ENCODE measurements at regions not wholly inside any gene's neighbourhood (a gene's known extent, or its start where the extent isn't known, plus 50 kb on each side); places are given as distances from the start of the nearest gene placed in this dataset.

- TF ChIP-seq CTCF (IDR thresholded peaks at IDR 0.05), result no peak
- Histone ChIP-seq H3K27me3 (ENCODE audit: control insufficient read depth in 2 of 2, insufficient read depth in 2 of 2, low read length in 2 of 2) (no peaks in the 10 kb centered on the region), H3K9ac (ENCODE audit: insufficient read depth, low read length, poor library complexity, severe bottlenecking) (no peak overlapping the region), H4K20me1 (ENCODE audit: insufficient read depth, low read length) (no peaks in the 10 kb centered on the region), H3K9me3 (replicated peaks in 1 of 2; ENCODE audit: control insufficient read depth in 1 of 2, insufficient read depth in 1 of 2, low read length in 2 of 2) (no peaks in the 10 kb centered on the region), H3K4me1 (ENCODE audit: control insufficient read depth in 1 of 2, insufficient read depth in 2 of 2, low read length in 2 of 2) (peaks cover 60 to 78% of the 10 kb centered on the region in 2 donors), H3K36me3 (replicated peaks in 1 of 2; ENCODE audit: control insufficient read depth in 1 of 2, insufficient read depth in 2 of 2, low read length in 2 of 2) (no peaks in the 10 kb centered on the region), H3K27ac (ENCODE audit: low read depth in 1 of 2, low read length in 2 of 2) (peak overlapping the region in 1 of 2 donors; percentile 91), H3K4me3 (replicated peaks in 1 of 3; ENCODE audit: low read depth in 2 of 3, low read length in 3 of 3) (no peak overlapping the region), H2AFZ (ENCODE audit: insufficient read depth, low read depth, low read length, poor library complexity, severe bottlenecking) (no peak overlapping the region), H3K79me2 (ENCODE audit: insufficient read depth, low read length) (no peaks in the 10 kb centered on the region), H3K4me2 (replicated peaks; ENCODE audit: extremely low read depth, low read length, poor library complexity, severe bottlenecking) (no peak overlapping the region)
- WGBS (ENCODE audit: insufficient coverage), result 60% methylated on average over 1 of the region's 3 CpGs
- H3K27ac Mint-ChIP-seq, result peak overlapping the region; percentile 2 to 99 (median 92)
- peaks cover 0 to 3% (median 0%) of the 10 kb centered on the region in 7 donors for H3K9me3 Mint-ChIP-seq
- intact Hi-C loops (cut with micrococcal nuclease), result loop anchor here (5.0 to 10.0 kb wide), 3 partner anchors 51 to 266 kb away; partner anchors contain the start of gene IRS2 (in 1 of the 2)
- H3K4me1 Mint-ChIP-seq, result peaks cover 72% of the 10 kb centered on the region
- DNase-seq, result peak in 2 of 3 donors; percentile 16 to 53
- peaks cover 0 to 2% (median 2%) of the 10 kb centered on the region in 3 donors for H3K27me3 Mint-ChIP-seq (ENCODE audit: low read depth in 3 of 3)
- no peaks in the 10 kb centered on the region for H3K36me3 Mint-ChIP-seq
- no peak overlapping the region for H3K4me3 Mint-ChIP-seq
Observed at GRCh38 chr13:109650861-109651260, 135.5 kb downstream of the IRS2 start.

DNA sequence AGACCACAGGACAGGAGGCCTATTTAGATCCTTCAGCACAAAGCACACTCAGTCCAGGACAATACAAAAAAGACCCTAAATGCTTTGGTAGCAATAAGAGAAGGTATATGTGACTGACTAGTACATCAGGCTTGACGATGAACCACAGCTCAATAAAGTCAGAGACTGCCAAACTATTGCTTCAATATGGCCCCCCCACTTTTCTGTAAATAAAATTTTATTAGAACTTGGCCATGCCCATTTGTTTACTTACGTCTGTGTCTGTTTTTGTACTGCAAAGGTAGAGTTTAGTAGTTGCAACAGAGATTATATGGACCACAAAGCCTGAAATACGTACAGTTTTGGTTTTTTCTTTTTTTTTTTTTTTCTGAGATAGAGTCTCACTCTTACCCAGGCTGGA is 136.7 kb downstream of the IRS2 start:
- TF ChIP-seq CTCF (IDR thresholded peaks at IDR 0.05), result no peak
- intact Hi-C loops (cut with micrococcal nuclease), result loop anchor here (5.0 to 10.0 kb wide), 3 partner anchors 53 to 265 kb away; partner anchors contain the start of gene IRS2 (in 1 of the 2)
- H3K79me2 ChIP-seq (ENCODE audit: insufficient read depth, low read length), result no peaks in the 10 kb centered on the region
- Mint-ChIP-seq H3K27ac (peak overlapping the region in 1 of 7 donors; percentile 30), H3K9me3 (peaks cover 0 to 3% (median 0%) of the 10 kb centered on the region in 7 donors), H3K4me1 (peaks cover 68% of the 10 kb centered on the region), H3K4me3 (no peak overlapping the region), H3K27me3 (ENCODE audit: low read depth in 3 of 3) (peaks cover 0 to 2% (median 2%) of the 10 kb centered on the region in 3 donors), H3K36me3 (no peaks in the 10 kb centered on the region)
- H3K9ac ChIP-seq (ENCODE audit: insufficient read depth, low read length, poor library complexity, severe bottlenecking), result no peak overlapping the region
- no peaks in the 10 kb centered on the region for H4K20me1 ChIP-seq (ENCODE audit: insufficient read depth, low read length)
- H3K27ac ChIP-seq (ENCODE audit: low read depth in 1 of 2, low read length in 2 of 2), result no peak overlapping the region
- H3K4me1 ChIP-seq (ENCODE audit: control insufficient read depth in 1 of 2, insufficient read depth in 2 of 2, low read length in 2 of 2), result peaks cover 55 to 73% of the 10 kb centered on the region in 2 donors
- no CpG with 5 or more reads among the region's 3 CpGs for WGBS (ENCODE audit: insufficient coverage)
- no peaks in the 10 kb centered on the region for H3K9me3 ChIP-seq (replicated peaks in 1 of 2; ENCODE audit: control insufficient read depth in 1 of 2, insufficient read depth in 1 of 2, low read length in 2 of 2)
- H2AFZ ChIP-seq (ENCODE audit: insufficient read depth, low read depth, low read length, poor library complexity, severe bottlenecking), result no peak overlapping the region
- DNase-seq, result no peak
- H3K4me3 ChIP-seq (replicated peaks in 1 of 3; ENCODE audit: low read depth in 2 of 3, low read length in 3 of 3), result no peak overlapping the region
- no peak overlapping the region for H3K4me2 ChIP-seq (replicated peaks; ENCODE audit: extremely low read depth, low read length, poor library complexity, severe bottlenecking)
- H3K27me3 ChIP-seq (ENCODE audit: control insufficient read depth in 2 of 2, insufficient read depth in 2 of 2, low read length in 2 of 2), result no peaks in the 10 kb centered on the region
- H3K36me3 ChIP-seq (replicated peaks in 1 of 2; ENCODE audit: control insufficient read depth in 1 of 2, insufficient read depth in 2 of 2, low read length in 2 of 2), result no peaks in the 10 kb centered on the region

All from CD14-positive monocyte (primary cell).